DMS79 (cell line): ENCODE measurements at regions not wholly inside any gene's neighbourhood (a gene's known extent, or its start where the extent isn't known, plus 50 kb on each side); places are given as distances from the start of the nearest gene placed in this dataset.

ENCODE experiments used
- DNase-seq: peaks from one replicate; lab custom pipeline; 2025; lab: John Stamatoyannopoulos, UW

DNA sequence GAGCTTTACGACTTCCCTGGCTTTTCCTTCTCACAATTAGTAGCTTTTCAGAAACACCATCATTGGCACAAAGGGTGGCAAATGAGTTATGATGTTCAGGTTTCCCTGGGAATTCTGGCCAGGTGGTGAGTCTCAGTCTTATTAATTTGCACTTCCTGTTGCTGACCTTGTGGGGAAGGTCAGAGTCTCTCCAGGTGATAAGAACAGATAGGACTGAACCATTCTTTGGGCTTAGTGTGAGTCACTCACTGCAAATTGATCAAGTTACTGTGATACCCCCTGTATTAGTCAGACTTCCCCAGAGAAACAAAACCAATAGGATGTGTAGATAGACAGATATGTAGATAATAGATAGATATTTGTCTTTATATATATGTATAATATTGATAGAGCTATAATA is 53.8 kb upstream of the RANBP3L start:
- DNase-seq, result no peak

GRCh38 chr5:36356915-36357314 is 55.2 kb upstream of the RANBP3L start:
- DNase-seq, result no peak

DNA sequence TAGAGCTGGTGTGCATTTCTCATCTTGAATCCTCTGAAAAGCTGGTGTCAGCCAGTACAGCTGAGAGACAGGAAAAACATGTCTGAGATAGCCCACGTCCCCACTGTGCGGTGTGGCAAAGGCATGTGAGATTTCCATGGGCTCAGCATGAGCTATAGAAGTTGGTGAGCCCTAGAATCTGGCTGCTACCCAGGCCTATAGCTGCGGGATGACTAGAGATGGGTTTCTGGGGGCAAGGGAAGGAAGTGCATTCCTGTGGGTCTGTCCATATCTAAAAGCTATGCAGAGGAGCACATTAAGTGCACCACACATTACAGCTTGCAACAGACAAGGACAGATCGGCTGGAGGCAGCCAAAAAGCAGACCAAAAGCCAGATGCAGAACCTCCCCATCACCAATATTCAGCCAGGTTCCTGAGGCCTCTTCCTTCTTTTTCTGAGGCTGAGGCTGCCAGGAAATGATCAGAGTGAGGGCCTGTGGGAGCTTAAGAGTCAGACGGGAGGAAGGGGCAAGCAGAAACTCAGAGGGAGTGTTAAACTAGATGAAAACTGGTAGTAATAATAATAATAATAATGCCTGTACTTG is 55.8 kb upstream of the RANBP3L start:
- no peak for DNase-seq

DNA sequence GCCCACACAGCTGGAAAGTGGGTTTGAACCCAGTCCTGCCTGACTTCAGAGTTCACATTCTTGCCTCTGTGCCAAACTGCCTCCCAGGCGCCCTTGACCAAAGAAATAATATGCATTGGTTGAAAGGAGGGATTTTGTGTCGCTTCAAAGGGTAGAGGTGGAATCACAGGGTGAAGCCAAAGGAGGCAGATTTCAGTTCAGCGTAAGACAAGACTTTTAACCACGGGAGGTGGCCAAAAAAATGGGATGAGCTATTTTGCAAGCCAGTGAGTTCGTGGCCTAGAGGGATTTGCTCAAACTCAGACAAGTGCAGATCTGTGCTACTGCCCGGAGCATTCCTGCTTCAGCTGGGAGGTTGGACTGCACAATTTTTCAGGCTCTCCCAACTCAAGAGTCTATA is 57.6 kb upstream of the RANBP3L start:
- DNase-seq, result no peak

GRCh38 chr5:36360307-36360706 is 58.6 kb upstream of the RANBP3L start:
- DNase-seq, result no peak

GRCh38 chr5:36363101-36363500 is 61.4 kb upstream of the RANBP3L start:
- DNase-seq, result no peak

DNA sequence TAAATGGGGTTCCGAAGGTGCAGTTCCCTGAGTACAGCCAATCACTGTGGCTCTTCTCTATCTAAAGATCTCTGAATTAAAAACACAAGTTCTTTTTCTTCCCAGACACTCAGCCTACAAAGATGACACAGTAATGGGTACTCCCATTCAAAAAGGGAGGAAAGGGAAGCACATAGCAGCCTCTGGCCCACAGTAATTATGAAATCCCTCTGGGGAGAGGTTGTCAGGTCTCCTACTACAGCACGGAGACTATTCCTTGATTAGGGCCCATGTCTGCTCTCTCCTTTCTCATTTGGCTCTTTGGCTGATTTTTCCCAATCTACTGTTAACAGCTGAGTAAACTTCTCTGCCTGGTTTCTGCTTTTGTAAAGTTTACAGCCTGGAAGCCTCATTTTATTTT is 62.0 kb upstream of the RANBP3L start:
- no peak for DNase-seq

DNA sequence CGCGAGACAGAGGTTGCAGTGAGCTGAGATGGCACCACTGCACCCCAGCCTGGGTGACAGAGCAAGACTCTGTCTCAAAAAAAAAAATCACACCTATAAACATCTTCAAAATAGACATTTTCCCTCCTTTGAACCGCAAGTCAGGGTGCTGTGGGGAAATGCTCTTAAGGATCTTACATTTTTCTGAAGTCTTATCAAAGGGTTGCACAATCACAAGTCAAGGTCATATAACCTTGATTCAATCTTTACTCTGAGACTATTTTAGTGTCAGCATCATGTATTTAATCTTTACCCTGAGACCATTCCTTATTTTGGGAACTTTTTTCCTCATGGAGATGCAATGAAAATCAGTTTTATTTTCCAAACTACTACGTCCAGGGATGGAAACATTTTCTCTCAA is 62.8 kb upstream of the RANBP3L start:
- no peak for DNase-seq

DNA sequence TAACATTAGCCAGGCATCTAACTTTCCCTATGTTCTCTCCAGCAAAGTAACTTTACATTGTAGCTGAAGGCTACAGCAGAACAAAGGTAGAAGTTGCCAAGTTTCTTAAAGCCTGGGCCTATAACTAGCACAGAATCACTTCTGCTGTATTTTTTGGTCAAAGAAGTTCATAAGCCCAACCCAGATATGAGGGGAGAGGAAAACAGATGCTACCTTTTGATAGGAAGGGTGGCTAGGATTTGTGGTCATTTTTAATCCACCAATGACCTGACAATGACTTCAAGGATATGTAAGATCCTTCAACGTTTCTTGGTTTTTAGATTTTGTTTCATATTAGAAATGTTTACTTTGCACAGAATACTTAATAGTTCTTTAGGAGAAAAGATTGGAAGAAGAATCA is 64.2 kb upstream of the RANBP3L start:
- DNase-seq, result no peak

- DNase-seq, result no peak
These were observed 65.2 kb upstream of the RANBP3L start for GRCh38 chr5:36366883-36367282.

DNA sequence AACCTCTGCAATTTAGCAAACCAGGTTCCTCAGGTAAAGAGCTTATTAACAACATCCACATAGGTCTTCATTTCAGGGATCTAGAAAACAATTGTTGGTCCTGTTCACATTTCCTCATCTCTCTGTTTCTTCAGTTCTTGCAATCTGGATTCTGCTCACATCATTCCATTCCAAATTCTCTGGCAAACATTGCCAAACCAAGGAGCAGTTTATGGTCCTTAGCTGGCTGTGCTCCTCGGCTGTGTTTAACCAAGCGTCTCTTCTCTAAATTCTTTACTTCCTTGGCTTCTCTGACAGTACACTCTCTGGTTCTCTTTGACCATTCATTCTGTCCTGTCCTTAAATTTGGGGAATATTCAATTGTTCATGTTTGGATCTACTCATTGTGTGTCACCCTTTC is 65.8 kb upstream of the RANBP3L start:
- no peak for DNase-seq

DNA sequence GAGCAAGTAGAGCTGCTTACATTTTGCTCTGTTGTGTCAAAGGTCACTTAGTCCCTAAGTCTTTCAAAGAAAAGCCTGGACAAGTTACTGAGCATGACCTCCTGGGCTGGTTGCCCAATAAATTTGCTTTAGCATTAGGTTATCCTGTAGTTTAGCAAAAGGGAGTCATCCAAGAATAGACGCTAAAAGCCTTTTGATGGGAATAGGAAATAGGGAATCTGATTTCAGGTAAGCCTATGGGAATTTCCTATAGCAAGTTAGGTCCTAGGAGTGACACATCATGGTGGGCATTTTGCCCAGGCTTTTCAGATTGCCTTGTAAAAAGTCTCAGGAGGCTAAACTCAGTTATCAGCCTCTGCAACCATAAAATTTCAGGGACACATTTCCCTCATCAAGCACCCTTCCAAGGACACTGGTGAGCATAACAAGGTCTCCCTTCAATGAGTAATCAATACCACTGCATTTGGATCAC is 67.6 kb upstream of the RANBP3L start:
- DNase-seq, result no peak

- no peak for DNase-seq
These were observed 68.4 kb upstream of the RANBP3L start for GRCh38 chr5:36370073-36370472.

GRCh38 chr5:36371366-36371765 is 69.7 kb upstream of the RANBP3L start:
- DNase-seq, result no peak

GRCh38 chr5:36373527-36374086 is 71.9 kb upstream of the RANBP3L start:
- no peak for DNase-seq

DNA sequence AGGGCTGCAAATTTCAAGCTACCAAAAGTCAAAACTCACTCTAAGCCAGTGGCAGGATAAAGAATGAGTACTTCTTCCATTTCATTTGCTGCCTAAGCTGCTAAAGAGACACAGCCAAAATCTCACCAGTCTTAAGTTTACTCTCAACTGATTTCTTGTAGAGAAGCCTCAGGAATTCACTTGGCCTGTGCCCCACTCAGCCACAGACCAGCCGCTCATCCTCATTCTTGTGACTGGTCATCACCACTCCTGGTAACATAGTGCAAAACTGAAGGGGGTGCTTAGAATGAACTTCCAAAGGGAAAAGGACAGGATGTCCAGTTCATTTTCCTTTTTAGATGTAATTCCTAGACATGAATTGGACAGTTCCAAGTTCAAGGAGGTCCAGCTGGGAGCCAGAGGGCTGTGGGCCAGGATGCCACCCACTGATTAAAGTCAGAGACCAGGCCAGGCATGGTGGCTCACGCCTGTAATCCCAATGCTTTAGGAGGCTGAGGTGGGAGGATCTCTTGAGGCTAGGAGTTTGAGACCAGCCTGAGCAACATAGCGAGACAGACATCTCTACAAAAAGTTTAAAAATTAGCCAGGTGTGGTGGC is 72.7 kb upstream of the RANBP3L start:
- no peak for DNase-seq

GRCh38 chr5:36377192-36377591 is 75.5 kb upstream of the RANBP3L start:
- DNase-seq, result no peak

DNA sequence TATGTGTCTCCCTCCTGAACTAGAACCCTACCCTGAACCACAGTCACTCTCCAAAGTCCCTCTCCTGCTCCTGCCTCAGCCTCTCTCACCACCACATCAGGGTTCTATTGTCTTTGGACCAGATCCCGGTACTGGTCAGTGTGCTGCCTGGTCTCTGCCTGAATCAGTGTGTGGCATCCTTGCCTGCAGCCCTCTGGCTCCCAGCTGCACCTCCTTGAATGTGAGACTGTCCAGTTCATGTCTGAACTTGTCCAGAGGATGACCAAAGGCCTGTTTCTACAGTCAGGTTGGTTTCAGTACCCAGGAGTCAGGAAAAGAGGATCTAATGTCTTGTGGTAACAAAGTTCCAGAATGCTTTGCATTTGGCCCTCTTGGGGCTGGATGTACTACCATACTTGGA is 76.8 kb upstream of the RANBP3L start:
- DNase-seq, result no peak

- no peak for DNase-seq
These were observed 81.2 kb upstream of the RANBP3L start for GRCh38 chr5:36382890-36383289.

DNA sequence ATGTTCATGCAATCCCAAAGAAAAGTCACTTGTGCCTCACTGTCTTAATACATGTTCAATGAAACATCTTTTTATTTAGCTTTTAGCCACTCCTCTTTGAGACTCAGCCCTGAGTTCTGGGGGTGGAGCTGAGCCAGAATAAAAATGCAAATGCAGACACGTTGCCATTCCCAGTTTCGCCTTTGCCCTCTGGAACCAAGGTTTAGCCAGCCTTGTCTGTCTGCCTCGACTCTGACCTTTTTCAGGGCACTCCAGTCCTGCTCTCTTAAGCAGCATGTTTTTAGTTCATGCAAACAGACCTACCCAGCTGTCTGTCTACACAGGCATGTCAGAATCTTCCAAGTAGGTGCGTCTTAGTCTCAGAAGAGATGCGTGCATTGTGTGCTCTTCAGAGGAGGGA is 82.2 kb upstream of the RANBP3L start:
- no peak for DNase-seq

GRCh38 chr5:36384845-36385244 is 83.1 kb upstream of the RANBP3L start:
- DNase-seq, result no peak

GRCh38 chr5:36385495-36385894 is 83.8 kb upstream of the RANBP3L start:
- no peak for DNase-seq

DNA sequence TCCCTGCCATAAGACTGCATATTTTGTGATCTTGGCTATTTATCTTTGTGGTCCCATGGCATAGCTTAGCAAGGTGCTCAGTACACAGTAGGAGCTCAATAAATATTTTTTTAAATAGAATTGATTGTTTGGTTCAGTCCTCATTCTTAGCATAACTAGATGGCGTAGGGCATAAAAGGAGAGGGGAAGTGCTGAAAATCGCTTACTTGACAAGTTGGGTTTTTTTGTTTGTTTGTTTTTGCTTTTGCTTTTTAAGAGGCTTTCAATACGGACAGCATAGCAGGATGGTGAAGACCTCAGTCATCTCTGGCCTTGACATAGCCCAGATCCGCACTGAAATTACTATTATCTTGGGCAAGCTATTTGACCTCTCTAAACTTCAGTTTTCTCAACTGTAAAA is 86.6 kb upstream of the RANBP3L start:
- no peak for DNase-seq

DNA sequence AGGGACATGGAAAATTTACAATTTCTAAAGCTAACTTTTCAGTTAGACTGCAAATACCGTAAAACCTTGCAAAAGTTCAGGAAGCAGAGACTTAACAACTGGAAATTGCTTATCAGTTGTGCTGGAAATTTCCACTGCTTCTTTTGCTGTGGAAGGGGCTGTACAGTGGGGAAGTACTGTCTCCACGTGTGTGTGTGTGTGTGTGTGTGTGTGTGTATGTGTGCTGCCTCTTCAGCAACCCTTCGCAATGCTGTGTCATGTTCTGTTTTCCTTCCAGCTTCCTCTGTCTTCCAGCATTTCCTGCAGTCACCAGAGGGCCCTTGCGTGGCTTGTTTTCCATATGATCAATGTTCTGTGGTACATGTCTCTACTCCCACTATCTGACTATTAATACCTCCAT is 87.5 kb upstream of the RANBP3L start:
- no peak for DNase-seq
